Stomach (tissue), 4 donors: ENCODE measurements at regions not wholly inside any gene's neighbourhood (a gene's known extent, or its start where the extent isn't known, plus 50 kb on each side); places are given as distances from the start of the nearest gene placed in this dataset.

Experiments used
- CTCF ChIP-seq, 7 experiments: fragments of 450-650 bp in 4 of 7; fragments of 200-600 bp in 3 of 7; sonication (generic) in 3 of 7; IDR thresholded peaks; one replicate each; pipeline ENCODE4 v1.5.1; 2016 to 2019; ENCODE audit warnings: antibody characterized with exemption in 7 of 7, control low read depth in 2 of 7, mild to moderate bottlenecking in 1 of 7
- EP300 ChIP-seq: sonication (generic); formaldehyde crosslinking; IDR thresholded peaks from one replicate; pipeline ENCODE4 v1.6.1; 2017; ENCODE audit warnings: antibody characterized with exemption
- POLR2A ChIP-seq, 4 donors: fragments of 450-650 bp; IDR thresholded peaks; one replicate each; pipeline ENCODE4 v1.6.1; 2016; ENCODE audit warnings: antibody characterized with exemption in 4 of 4, control low read depth in 2 of 4, mild to moderate bottlenecking in 1 of 4, moderate library complexity in 1 of 4
- POLR2AphosphoS5 ChIP-seq, 3 donors: sonication (generic); formaldehyde crosslinking; IDR thresholded peaks; one replicate each; pipeline ENCODE4 v1.6.1; 2016; ENCODE audit warnings: antibody characterized with exemption in 3 of 3

GRCh38 chr17:72587156-72587555 is 466.3 kb downstream of the SOX9 start:
- TF ChIP-seq POLR2A (IDR thresholded peaks at IDR 0.05) (no peak), CTCF (IDR thresholded peaks at IDR 0.05) (no peak), POLR2AphosphoS5 (IDR thresholded peaks at IDR 0.05) (no peak), EP300 (no peak)
